Duodenal mucosa (tissue), 2 donors: ENCODE measurements at regions not wholly inside any gene's neighbourhood (a gene's known extent, or its start where the extent isn't known, plus 50 kb on each side); places are given as distances from the start of the nearest gene placed in this dataset.

Source experiments
- H3K27ac ChIP-seq: one replicate; pipeline ENCODE4 v1.7.0; 2013; ENCODE audit warnings: low read depth, low read length
- H3K27me3 ChIP-seq, 2 donors: one replicate each; pipeline ENCODE4 v1.7.0; 2013; ENCODE audit warnings: low read length in 2 of 2, control low read depth in 1 of 2; ENCODE audit not compliant: insufficient read depth in 2 of 2, control insufficient read depth in 1 of 2
- H3K36me3 ChIP-seq, 2 donors: one replicate each; pipeline ENCODE4 v1.7.0; 2013; ENCODE audit warnings: low read length in 2 of 2, control low read depth in 1 of 2; ENCODE audit not compliant: insufficient read depth in 2 of 2, control insufficient read depth in 1 of 2
- H3K4me1 ChIP-seq, 2 donors: one replicate each; pipeline ENCODE4 v1.7.0; 2013; ENCODE audit warnings: low read length in 2 of 2, control low read depth in 1 of 2; ENCODE audit not compliant: insufficient read depth in 2 of 2, control insufficient read depth in 1 of 2
- H3K4me3 ChIP-seq, 2 donors: one replicate each; pipeline ENCODE4 v1.7.0; 2013; ENCODE audit warnings: low read length in 2 of 2, low read depth in 1 of 2
- H3K9ac ChIP-seq, 2 donors: one replicate each; pipeline ENCODE4 v1.7.0; 2013; ENCODE audit warnings: low read length in 2 of 2, low read depth in 1 of 2
- H3K9me3 ChIP-seq, 2 donors: one replicate each; pipeline ENCODE4 v1.7.0; 2013; ENCODE audit warnings: low read length in 2 of 2, control low read depth in 1 of 2; ENCODE audit not compliant: control insufficient read depth in 1 of 2

GRCh38 chr11:130582176-130582575 lies 133.7 kb downstream of the ADAMTS15 start:
- H3K27me3 ChIP-seq, result no peaks in the 10 kb centered on the region
- H3K27ac ChIP-seq, result no peak overlapping the region
- no peaks in the 10 kb centered on the region for H3K4me1 ChIP-seq
- no peak overlapping the region for H3K9ac ChIP-seq
- no peaks in the 10 kb centered on the region for H3K36me3 ChIP-seq
- no peaks in the 10 kb centered on the region for H3K9me3 ChIP-seq
- H3K4me3 ChIP-seq, result no peak overlapping the region

GRCh38 chr11:130582981-130583380 lies 134.5 kb downstream of the ADAMTS15 start:
- H3K4me3 ChIP-seq, result no peak overlapping the region
- H3K9me3 ChIP-seq, result no peaks in the 10 kb centered on the region
- no peak overlapping the region for H3K27ac ChIP-seq
- H3K27me3 ChIP-seq, result no peaks in the 10 kb centered on the region
- no peaks in the 10 kb centered on the region for H3K36me3 ChIP-seq
- H3K9ac ChIP-seq, result no peak overlapping the region
- H3K4me1 ChIP-seq, result no peaks in the 10 kb centered on the region

- Histone ChIP-seq H3K4me3 (no peak overlapping the region), H3K4me1 (no peaks in the 10 kb centered on the region), H3K27me3 (no peaks in the 10 kb centered on the region)
These were observed 135.4 kb downstream of the ADAMTS15 start for GRCh38 chr11:130583801-130584211.

GRCh38 chr11:130585545-130585944 lies 137.1 kb downstream of the ADAMTS15 start:
- Histone ChIP-seq H3K36me3 (no peaks in the 10 kb centered on the region), H3K9me3 (no peaks in the 10 kb centered on the region), H3K4me1 (no peaks in the 10 kb centered on the region), H3K4me3 (no peak overlapping the region), H3K27me3 (no peaks in the 10 kb centered on the region), H3K9ac (no peak overlapping the region), H3K27ac (no peak overlapping the region)

More at GRCh38 chr11:130583801-130584211, 135.4 kb downstream of the ADAMTS15 start:
- H3K36me3 ChIP-seq, result no peaks in the 10 kb centered on the region
- H3K9me3 ChIP-seq, result no peaks in the 10 kb centered on the region
- H3K27ac ChIP-seq, result no peak overlapping the region
- H3K9ac ChIP-seq, result no peak overlapping the region

GRCh38 chr11:130587658-130588057 lies 139.2 kb downstream of the ADAMTS15 start:
- H3K4me1 ChIP-seq, result no peaks in the 10 kb centered on the region
- no peak overlapping the region for H3K27ac ChIP-seq
- no peaks in the 10 kb centered on the region for H3K27me3 ChIP-seq
- no peak overlapping the region for H3K4me3 ChIP-seq
- no peak overlapping the region for H3K9ac ChIP-seq
- H3K9me3 ChIP-seq, result no peaks in the 10 kb centered on the region
- H3K36me3 ChIP-seq, result no peaks in the 10 kb centered on the region

- Histone ChIP-seq H3K27ac (no peak overlapping the region), H3K4me1 (no peaks in the 10 kb centered on the region), H3K4me3 (no peak overlapping the region), H3K36me3 (no peaks in the 10 kb centered on the region), H3K9ac (no peak overlapping the region), H3K27me3 (no peaks in the 10 kb centered on the region), H3K9me3 (no peaks in the 10 kb centered on the region)
These were observed 140.0 kb downstream of the ADAMTS15 start for GRCh38 chr11:130588471-130588870.

DNA sequence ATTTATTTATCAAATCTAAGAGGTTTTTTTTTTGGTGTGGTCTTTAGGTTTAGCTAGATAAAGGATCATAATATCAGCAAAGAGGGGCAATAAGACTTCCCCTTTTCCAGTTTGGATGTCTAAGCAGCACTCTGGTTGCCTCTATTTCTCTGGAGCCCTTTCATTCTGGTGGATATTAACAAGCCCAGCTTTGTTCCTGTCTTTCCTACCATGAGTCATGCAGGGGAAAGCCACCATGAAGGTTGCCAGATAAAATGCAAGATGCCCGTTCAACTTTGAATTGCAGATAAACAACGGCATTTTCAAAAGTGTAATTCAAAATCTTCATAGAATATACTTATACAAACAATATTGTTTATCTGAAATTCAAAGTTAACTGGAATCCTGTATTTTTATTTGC lies 143.6 kb downstream of the ADAMTS15 start:
- no peak overlapping the region for H3K27ac ChIP-seq
- H3K4me1 ChIP-seq, result no peaks in the 10 kb centered on the region
- no peaks in the 10 kb centered on the region for H3K36me3 ChIP-seq
- no peak overlapping the region for H3K4me3 ChIP-seq
- peaks cover 0 to 2% of the 10 kb centered on the region in 2 donors for H3K27me3 ChIP-seq
- no peaks in the 10 kb centered on the region for H3K9me3 ChIP-seq
- no peak overlapping the region for H3K9ac ChIP-seq

GRCh38 chr11:130593064-130593463 lies 144.6 kb downstream of the ADAMTS15 start:
- H3K9me3 ChIP-seq, result no peaks in the 10 kb centered on the region
- H3K27ac ChIP-seq, result no peak overlapping the region
- H3K36me3 ChIP-seq, result no peaks in the 10 kb centered on the region
- peaks cover 0 to 2% of the 10 kb centered on the region in 2 donors for H3K27me3 ChIP-seq
- no peak overlapping the region for H3K4me3 ChIP-seq
- H3K9ac ChIP-seq, result no peak overlapping the region
- no peaks in the 10 kb centered on the region for H3K4me1 ChIP-seq

- H3K4me3 ChIP-seq, result no peak overlapping the region
- H3K4me1 ChIP-seq, result peaks cover 7 to 10% of the 10 kb centered on the region in 2 donors
- no peaks in the 10 kb centered on the region for H3K36me3 ChIP-seq
- H3K9ac ChIP-seq, result no peak overlapping the region
- H3K27ac ChIP-seq, result no peak overlapping the region
- peaks cover 0 to 3% of the 10 kb centered on the region in 2 donors for H3K9me3 ChIP-seq
- H3K27me3 ChIP-seq, result peaks cover 0 to 2% of the 10 kb centered on the region in 2 donors
These were observed 150.0 kb downstream of the ADAMTS15 start for GRCh38 chr11:130598433-130598832.

GRCh38 chr11:130599073-130599654 lies 150.7 kb downstream of the ADAMTS15 start:
- Histone ChIP-seq H3K4me1 (peaks cover 8 to 10% of the 10 kb centered on the region in 2 donors), H3K27ac (no peak overlapping the region), H3K36me3 (no peaks in the 10 kb centered on the region), H3K9ac (no peak overlapping the region), H3K27me3 (peaks cover 0 to 2% of the 10 kb centered on the region in 2 donors), H3K9me3 (peaks cover 0 to 3% of the 10 kb centered on the region in 2 donors), H3K4me3 (no peak overlapping the region)
